ENCODE measurements at regions not wholly inside any gene's neighbourhood (a gene's known extent, or its start where the extent isn't known, plus 50 kb on each side); places are given as distances from the start of the nearest gene placed in this dataset.

DNA sequence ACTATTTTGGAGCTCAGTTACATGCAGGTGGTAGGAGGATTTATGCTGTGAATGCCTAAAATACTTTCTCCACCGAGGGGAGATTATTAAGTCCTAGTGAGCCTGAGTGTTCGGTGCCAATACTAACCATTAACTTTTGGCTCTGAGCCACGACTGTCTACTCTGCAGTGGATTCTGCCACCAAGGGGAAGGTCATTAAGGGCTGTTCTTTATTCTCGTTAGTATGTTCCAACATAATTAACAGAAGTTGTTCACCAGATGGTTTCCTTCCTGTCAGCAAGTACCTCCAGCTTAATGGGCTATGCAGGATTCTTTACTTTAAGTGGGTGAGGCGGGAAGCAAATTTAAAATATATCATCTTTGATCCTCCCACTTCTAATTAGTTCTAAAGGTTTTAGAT, 326.3 kb downstream of the BMP4 start:
- Histone ChIP-seq H4K5ac (ENCODE audit: insufficient read length, low read depth, low read length) (no peak overlapping the region), H3K14ac (ENCODE audit: insufficient read depth, low read length) (no peak overlapping the region), H3K9ac (ENCODE audit: extremely low read depth, insufficient read length, low read length) (no peak overlapping the region), H4K8ac (replicated peaks; ENCODE audit: insufficient read length, low read depth, low read length) (no peak overlapping the region), H2AFZ (ENCODE audit: low read length) (no peak overlapping the region), H4K20me1 (ENCODE audit: control insufficient read depth, insufficient read depth, insufficient read length) (no peaks in the 10 kb centered on the region), H3K18ac (ENCODE audit: insufficient read length, low read depth, low read length) (no peak overlapping the region), H3K4ac (ENCODE audit: low read depth, low read length) (no peak overlapping the region), H3K23me2 (ENCODE audit: insufficient read length, low read depth, low read length, poor library complexity, severe bottlenecking) (no peaks in the 10 kb centered on the region), H2AK5ac (ENCODE audit: insufficient read length, low read length) (no peak overlapping the region), H4K91ac (ENCODE audit: insufficient read length, low read depth, low read length) (no peak overlapping the region), H2BK120ac (ENCODE audit: low read depth, low read length, poor library complexity, severe bottlenecking) (no peak overlapping the region), H2BK5ac (ENCODE audit: insufficient read length, low read length) (no peak overlapping the region), H2BK20ac (ENCODE audit: low read depth, low read length, poor library complexity, severe bottlenecking) (no peak overlapping the region), H3K27me3 (ENCODE audit: insufficient read depth, low read length) (no peaks in the 10 kb centered on the region), H3K4me2 (ENCODE audit: insufficient read depth, insufficient read length, low read length) (no peak overlapping the region), H3K9me3 (ENCODE audit: control insufficient read depth, low read depth, low read length) (no peaks in the 10 kb centered on the region), H3K4me1 (ENCODE audit: insufficient read depth, low read length) (no peaks in the 10 kb centered on the region; the same call in 1 of the 2 replicates), H3K23ac (ENCODE audit: insufficient read length, low read depth, low read length) (no peak overlapping the region), H3K79me2 (ENCODE audit: insufficient read depth, low read length) (no peaks in the 10 kb centered on the region), H2BK15ac (ENCODE audit: low read depth, low read length) (no peak overlapping the region), H3K56ac (ENCODE audit: insufficient read length, low read depth, low read length) (no peak overlapping the region), H2BK12ac (ENCODE audit: insufficient read length, low read depth, low read length) (no peak overlapping the region), H3K27ac (ENCODE audit: insufficient read length, low read depth, low read length) (no peak overlapping the region), H3K79me1 (ENCODE audit: insufficient read depth, low read depth, low read length, poor library complexity, severe bottlenecking) (no peaks in the 10 kb centered on the region), H3T11ph (ENCODE audit: low read length) (no peak overlapping the region)
- TF ChIP-seq, protein P1, sequence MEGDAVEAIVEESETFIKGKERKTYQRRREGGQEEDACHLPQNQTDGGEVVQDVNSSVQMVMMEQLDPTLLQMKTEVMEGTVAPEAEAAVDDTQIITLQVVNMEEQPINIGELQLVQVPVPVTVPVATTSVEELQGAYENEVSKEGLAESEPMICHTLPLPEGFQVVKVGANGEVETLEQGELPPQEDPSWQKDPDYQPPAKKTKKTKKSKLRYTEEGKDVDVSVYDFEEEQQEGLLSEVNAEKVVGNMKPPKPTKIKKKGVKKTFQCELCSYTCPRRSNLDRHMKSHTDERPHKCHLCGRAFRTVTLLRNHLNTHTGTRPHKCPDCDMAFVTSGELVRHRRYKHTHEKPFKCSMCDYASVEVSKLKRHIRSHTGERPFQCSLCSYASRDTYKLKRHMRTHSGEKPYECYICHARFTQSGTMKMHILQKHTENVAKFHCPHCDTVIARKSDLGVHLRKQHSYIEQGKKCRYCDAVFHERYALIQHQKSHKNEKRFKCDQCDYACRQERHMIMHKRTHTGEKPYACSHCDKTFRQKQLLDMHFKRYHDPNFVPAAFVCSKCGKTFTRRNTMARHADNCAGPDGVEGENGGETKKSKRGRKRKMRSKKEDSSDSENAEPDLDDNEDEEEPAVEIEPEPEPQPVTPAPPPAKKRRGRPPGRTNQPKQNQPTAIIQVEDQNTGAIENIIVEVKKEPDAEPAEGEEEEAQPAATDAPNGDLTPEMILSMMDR (conservative IDR thresholded peaks at IDR 0.05): no peak
- Mint-ChIP-seq H3K27me3 (ENCODE audit: low read depth) (no peaks in the 10 kb centered on the region; the same call in 1 of the 2 replicates), H3K9me3 (peaks cover 0 to 4% of the 10 kb centered on the region in 2 experiments; a peak in 1 of 5 replicates), H3K27ac (no peak overlapping the region), H3K4me3 (no peak overlapping the region), H3K36me3 (ENCODE audit: insufficient read depth in 1 of 3, low read depth in 3 of 3) (no peaks in the 10 kb centered on the region; a peak in 1 of 7 replicates), H3K4me1 (peaks cover 4% of the 10 kb centered on the region in 2 experiments)
- no CpG with 5 or more reads among the region's 5 CpGs for WGBS (ENCODE audit: extremely low coverage, insufficient read length, low lambda C conversion rate)
- no peak for DNase-seq
